GM23338 (cell line): ENCODE measurements at regions not wholly inside any gene's neighbourhood (a gene's known extent, or its start where the extent isn't known, plus 50 kb on each side); places are given as distances from the start of the nearest gene placed in this dataset.

Experiments used
- ATAC-seq: fragments of 200-7000 bp; cut with Tn5 transposase; 3 replicates; pipeline ENCODE4 v1.9.1; 2020
- DNase-seq: peaks from one replicate; pipeline ENCODE4 v3.0.0-alpha.2; 2015; ENCODE audit warnings: low spot score
- H2AFZ ChIP-seq: fragments of 200-600 bp; sonication (generic); 2 replicates; pipeline ENCODE4 v1.8.0; 2016; ENCODE audit warnings: antibody characterized with exemption, mild to moderate bottlenecking, moderate library complexity
- H3F3A ChIP-seq: fragments of 200-600 bp; sonication (generic); replicated peaks from 2 replicates; pipeline ENCODE4 v1.8.0; 2017; ENCODE audit warnings: antibody characterized with exemption, mixed run types, low read depth
- H3K27ac ChIP-seq: fragments of 200-600 bp; sonication (generic); 2 replicates; pipeline ENCODE4 v1.6.1; 2016; ENCODE audit warnings: low read depth
- H3K27me3 ChIP-seq: fragments of 200-600 bp; sonication (generic); 2 replicates; pipeline ENCODE4 v1.8.0; 2016; ENCODE audit warnings: mild to moderate bottlenecking, mixed run types, moderate library complexity; ENCODE audit not compliant: insufficient read depth
- H3K36me3 ChIP-seq: fragments of 200-600 bp; sonication (generic); 2 replicates; pipeline ENCODE4 v1.8.0; 2016; ENCODE audit warnings: mild to moderate bottlenecking; ENCODE audit not compliant: insufficient read depth
- H3K4me1 ChIP-seq: fragments of 200-600 bp; sonication (generic); 2 replicates; pipeline ENCODE4 v1.8.0; 2016; ENCODE audit warnings: mild to moderate bottlenecking, moderate library complexity; ENCODE audit not compliant: insufficient read depth
- H3K4me2 ChIP-seq: fragments of 200-600 bp; sonication (generic); 2 replicates; pipeline ENCODE4 v1.7.1; 2017; ENCODE audit warnings: mixed run types
- H3K4me3 ChIP-seq: fragments of 200-600 bp; sonication (generic); 2 replicates; pipeline ENCODE4 v1.6.1; 2016; ENCODE audit warnings: mixed run types
- H3K79me2 ChIP-seq: fragments of 200-600 bp; sonication (generic); replicated peaks from 2 replicates; pipeline ENCODE4 v1.8.0; 2017; ENCODE audit warnings: mild to moderate bottlenecking; ENCODE audit not compliant: insufficient read depth
- H3K9me2 ChIP-seq: fragments of 200-600 bp; sonication (generic); 2 replicates; pipeline ENCODE4 v1.8.0; 2017; ENCODE audit not compliant: insufficient read depth
- H4K20me1 ChIP-seq: fragments of 200-600 bp; sonication (generic); replicated peaks from 2 replicates; pipeline ENCODE4 v1.8.0; 2017; ENCODE audit warnings: mild to moderate bottlenecking; ENCODE audit not compliant: insufficient read depth
- H3K27ac Mint-ChIP-seq: 2 replicates; pipeline ENCODE4 v1.8.0; 2020; ENCODE audit warnings: inconsistent platforms, mild to moderate bottlenecking, moderate library complexity, mixed read lengths
- H3K27me3 Mint-ChIP-seq: 3 replicates; pipeline ENCODE4 v1.8.0; 2022; ENCODE audit warnings: low read depth, mild to moderate bottlenecking, moderate library complexity, mixed read lengths, inconsistent platforms; ENCODE audit not compliant: insufficient read depth, poor library complexity
- H3K36me3 Mint-ChIP-seq: 3 replicates; pipeline ENCODE4 v1.8.0; 2021; ENCODE audit warnings: low read depth, mild to moderate bottlenecking, inconsistent platforms, moderate library complexity, mixed read lengths
- H3K4me1 Mint-ChIP-seq: 3 replicates; pipeline ENCODE4 v1.8.0; 2020; ENCODE audit warnings: mild to moderate bottlenecking, inconsistent platforms, mixed read lengths
- H3K4me3 Mint-ChIP-seq: 3 replicates; pipeline ENCODE4 v1.8.0; 2021; ENCODE audit warnings: moderate library complexity, mild to moderate bottlenecking, inconsistent platforms, mixed read lengths
- H3K9me3 Mint-ChIP-seq: 3 replicates; pipeline ENCODE4 v1.8.0; 2020; ENCODE audit warnings: moderate library complexity, mild to moderate bottlenecking, inconsistent platforms, mixed read lengths
- EZH2phosphoT487 ChIP-seq: fragments of 200-600 bp; sonication (generic); IDR thresholded peaks from one replicate; pipeline ENCODE4 v1.8.1; 2018; ENCODE audit warnings: antibody characterized with exemption; ENCODE audit not compliant: unreplicated experiment
- POLR2AphosphoS5 ChIP-seq: IDR thresholded peaks from 2 replicates; pipeline ENCODE4 v1.6.1; 2016; ENCODE audit warnings: antibody characterized with exemption, low read depth
- ZNF114 ChIP-seq: fragments of 250-450 bp; sonication (Bioruptor Pico); IDR thresholded peaks from 2 replicates; pipeline ENCODE4 v1.5.0; 2020; ENCODE audit warnings: mild to moderate bottlenecking, moderate library complexity
- ZNF462 ChIP-seq: fragments of 250-450 bp; sonication (Bioruptor Pico); IDR thresholded peaks from 2 replicates; pipeline ENCODE4 v1.5.0; 2020; ENCODE audit warnings: mild to moderate bottlenecking, moderate library complexity
- TF ChIP-seq, protein P1 (sequence below): IDR thresholded peaks from one replicate; pipeline ENCODE4 v1.6.1; 2018; ENCODE audit warnings: antibody characterized with exemption; ENCODE audit not compliant: unreplicated experiment

DNA sequence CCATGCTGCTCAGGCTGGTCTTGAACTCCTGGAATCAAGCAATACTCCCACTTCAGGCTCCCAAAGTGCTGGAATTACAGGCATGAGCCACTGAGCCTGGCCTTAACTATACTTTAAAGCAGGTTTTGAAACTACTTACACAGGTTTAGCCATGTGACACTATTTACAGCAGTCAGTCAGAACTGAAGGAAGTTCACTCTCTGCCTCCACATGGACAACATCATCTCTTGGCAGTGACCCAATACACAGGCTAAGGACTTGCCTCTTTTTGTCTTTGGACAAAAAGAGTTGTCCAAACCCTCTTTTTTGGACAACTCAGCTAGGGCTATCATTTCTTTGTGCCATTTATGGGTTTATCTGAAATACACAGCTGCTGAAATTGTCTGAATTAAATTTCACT is 89.0 kb upstream of the CLDN10 start:
- no peak overlapping the region for H3K4me3 Mint-ChIP-seq
- peaks cover 21% of the 10 kb centered on the region for H3K36me3 Mint-ChIP-seq
- no peak overlapping the region for H3K27ac ChIP-seq
- peaks cover 6% of the 10 kb centered on the region; the same call in 2 of the 3 replicates for H3K4me1 Mint-ChIP-seq
- no peaks in the 10 kb centered on the region for H3K9me2 ChIP-seq
- H3K36me3 ChIP-seq = no peaks in the 10 kb centered on the region
- H3K9me3 Mint-ChIP-seq = peaks cover 28% of the 10 kb centered on the region
- DNase-seq (no peak), ATAC-seq (no peak)
- TF ChIP-seq, protein P1, sequence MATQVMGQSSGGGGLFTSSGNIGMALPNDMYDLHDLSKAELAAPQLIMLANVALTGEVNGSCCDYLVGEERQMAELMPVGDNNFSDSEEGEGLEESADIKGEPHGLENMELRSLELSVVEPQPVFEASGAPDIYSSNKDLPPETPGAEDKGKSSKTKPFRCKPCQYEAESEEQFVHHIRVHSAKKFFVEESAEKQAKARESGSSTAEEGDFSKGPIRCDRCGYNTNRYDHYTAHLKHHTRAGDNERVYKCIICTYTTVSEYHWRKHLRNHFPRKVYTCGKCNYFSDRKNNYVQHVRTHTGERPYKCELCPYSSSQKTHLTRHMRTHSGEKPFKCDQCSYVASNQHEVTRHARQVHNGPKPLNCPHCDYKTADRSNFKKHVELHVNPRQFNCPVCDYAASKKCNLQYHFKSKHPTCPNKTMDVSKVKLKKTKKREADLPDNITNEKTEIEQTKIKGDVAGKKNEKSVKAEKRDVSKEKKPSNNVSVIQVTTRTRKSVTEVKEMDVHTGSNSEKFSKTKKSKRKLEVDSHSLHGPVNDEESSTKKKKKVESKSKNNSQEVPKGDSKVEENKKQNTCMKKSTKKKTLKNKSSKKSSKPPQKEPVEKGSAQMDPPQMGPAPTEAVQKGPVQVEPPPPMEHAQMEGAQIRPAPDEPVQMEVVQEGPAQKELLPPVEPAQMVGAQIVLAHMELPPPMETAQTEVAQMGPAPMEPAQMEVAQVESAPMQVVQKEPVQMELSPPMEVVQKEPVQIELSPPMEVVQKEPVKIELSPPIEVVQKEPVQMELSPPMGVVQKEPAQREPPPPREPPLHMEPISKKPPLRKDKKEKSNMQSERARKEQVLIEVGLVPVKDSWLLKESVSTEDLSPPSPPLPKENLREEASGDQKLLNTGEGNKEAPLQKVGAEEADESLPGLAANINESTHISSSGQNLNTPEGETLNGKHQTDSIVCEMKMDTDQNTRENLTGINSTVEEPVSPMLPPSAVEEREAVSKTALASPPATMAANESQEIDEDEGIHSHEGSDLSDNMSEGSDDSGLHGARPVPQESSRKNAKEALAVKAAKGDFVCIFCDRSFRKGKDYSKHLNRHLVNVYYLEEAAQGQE = no peak
- no peak for TF ChIP-seq ZNF462 (CRISPR knock-in tag)
- TF ChIP-seq ZNF114 = no peak
- TF ChIP-seq POLR2AphosphoS5 = no peak
- no peak for TF ChIP-seq EZH2phosphoT487
- H3K27me3 ChIP-seq = no peaks in the 10 kb centered on the region
- H2AFZ ChIP-seq = no peak overlapping the region
- no peak overlapping the region for H3K4me2 ChIP-seq
- H3K27me3 Mint-ChIP-seq = peaks cover 4% of the 10 kb centered on the region
- H3K4me1 ChIP-seq = no peaks in the 10 kb centered on the region
- no peak overlapping the region for H3K4me3 ChIP-seq
- no peaks in the 10 kb centered on the region for H3F3A ChIP-seq
- H3K27ac Mint-ChIP-seq = no peak overlapping the region
- no peaks in the 10 kb centered on the region for H4K20me1 ChIP-seq
- H3K79me2 ChIP-seq = no peaks in the 10 kb centered on the region
